Astrocyte (in vitro differentiated cells and primary cell): ENCODE measurements at regions not wholly inside any gene's neighbourhood (a gene's known extent, or its start where the extent isn't known, plus 50 kb on each side); places are given as distances from the start of the nearest gene placed in this dataset.

ENCODE experiments used
- DNase-seq: peaks from one replicate; pipeline ENCODE4 v3.0.0-alpha.2; 2010; ENCODE audit warnings: low read depth
- FAIRE-seq: peaks from 2 replicates; lab custom pipeline; 2011; peaks lifted over from hg19 to GRCh38; lab: Jason Lieb, UNC
- H2AFZ ChIP-seq: 2 replicates; pipeline ENCODE4 v1.6.0; 2012; ENCODE audit warnings: low read depth, low read length, inconsistent platforms
- H3K27ac ChIP-seq: 2 replicates; pipeline ENCODE4 v1.5.1; 2011; ENCODE audit warnings: low read depth, low read length, inconsistent platforms
- H3K27me3 ChIP-seq: 2 replicates; pipeline ENCODE4 v1.6.0; 2011; ENCODE audit warnings: low read length, inconsistent platforms; ENCODE audit not compliant: insufficient read depth
- H3K36me3 ChIP-seq: 2 replicates; pipeline ENCODE4 v1.5.1; 2011; ENCODE audit warnings: low read length, inconsistent platforms; ENCODE audit not compliant: insufficient read depth
- H3K4me1 ChIP-seq: 2 replicates; pipeline ENCODE4 v1.5.1; 2011; ENCODE audit warnings: low read length, inconsistent platforms; ENCODE audit not compliant: insufficient read depth
- H3K4me2 ChIP-seq: 2 replicates; pipeline ENCODE4 v1.6.0; 2012; ENCODE audit warnings: low read length, inconsistent platforms
- H3K4me3 ChIP-seq: 2 replicates; pipeline ENCODE4 v1.5.1; 2011; ENCODE audit warnings: low read depth, mild to moderate bottlenecking, low read length, inconsistent platforms; ENCODE audit not compliant: insufficient read depth
- H3K79me2 ChIP-seq: 2 replicates; pipeline ENCODE4 v1.6.0; 2012; ENCODE audit warnings: mild to moderate bottlenecking, low read length, inconsistent platforms; ENCODE audit not compliant: insufficient read depth
- H3K9ac ChIP-seq: 2 replicates; pipeline ENCODE4 v1.6.0; 2012; ENCODE audit warnings: mild to moderate bottlenecking, low read length, inconsistent platforms
- H3K9me3 ChIP-seq: 2 replicates; pipeline ENCODE4 v1.5.1; 2012; ENCODE audit warnings: low read depth, mild to moderate bottlenecking, low read length, inconsistent platforms; ENCODE audit not compliant: insufficient read depth
- H4K20me1 ChIP-seq: 2 replicates; pipeline ENCODE4 v1.6.0; 2012; ENCODE audit warnings: low read length, inconsistent platforms; ENCODE audit not compliant: insufficient read depth
- H3K27ac Mint-ChIP-seq: one replicate; pipeline ENCODE4 v1.8.0; 2021; ENCODE audit warnings: mild to moderate bottlenecking, mixed read lengths; ENCODE audit not compliant: unreplicated experiment
- H3K27me3 Mint-ChIP-seq: one replicate; pipeline ENCODE4 v1.8.0; 2021; ENCODE audit warnings: low read depth, mixed read lengths; ENCODE audit not compliant: unreplicated experiment
- H3K36me3 Mint-ChIP-seq: one replicate; pipeline ENCODE4 v1.8.0; 2021; ENCODE audit warnings: low read depth, mixed read lengths; ENCODE audit not compliant: unreplicated experiment
- H3K4me1 Mint-ChIP-seq: one replicate; pipeline ENCODE4 v1.8.0; 2021; ENCODE audit warnings: low read depth, mixed read lengths; ENCODE audit not compliant: unreplicated experiment
- H3K4me3 Mint-ChIP-seq: one replicate; pipeline ENCODE4 v1.8.0; 2021; ENCODE audit warnings: mild to moderate bottlenecking, moderate library complexity, mixed read lengths; ENCODE audit not compliant: unreplicated experiment
- H3K9me3 Mint-ChIP-seq: one replicate; pipeline ENCODE4 v1.8.0; 2021; ENCODE audit warnings: mild to moderate bottlenecking, mixed read lengths; ENCODE audit not compliant: unreplicated experiment
- CTCF ChIP-seq: IDR thresholded peaks from 2 replicates; pipeline ENCODE4 v1.5.1; 2011; ENCODE audit warnings: low read depth, mild to moderate bottlenecking, inconsistent platforms, low read length, moderate library complexity; ENCODE audit not compliant: insufficient read depth
- EZH2 ChIP-seq: IDR thresholded peaks from 2 replicates; pipeline ENCODE4 v1.6.1; 2012; ENCODE audit warnings: mild to moderate bottlenecking, low read length, inconsistent platforms; ENCODE audit not compliant: insufficient read depth

- Histone ChIP-seq H4K20me1 (no peaks in the 10 kb centered on the region), H3K27ac (no peak overlapping the region), H3K4me3 (no peak overlapping the region), H2AFZ (no peak overlapping the region), H3K36me3 (no peaks in the 10 kb centered on the region), H3K4me1 (no peaks in the 10 kb centered on the region), H3K27me3 (no peaks in the 10 kb centered on the region), H3K79me2 (no peaks in the 10 kb centered on the region), H3K9me3 (no peaks in the 10 kb centered on the region), H3K9ac (no peak overlapping the region), H3K4me2 (no peak overlapping the region)
- Mint-ChIP-seq H3K36me3 (no peaks in the 10 kb centered on the region), H3K27ac (no peak overlapping the region), H3K27me3 (peaks cover 12% of the 10 kb centered on the region), H3K4me1 (no peaks in the 10 kb centered on the region), H3K4me3 (no peak overlapping the region), H3K9me3 (no peaks in the 10 kb centered on the region)
- TF ChIP-seq CTCF (no peak), EZH2 (no peak)
- FAIRE-seq (no peak), DNase-seq (no peak)
Measured at GRCh38 chr1:65045022-65045817, 78.9 kb upstream of the JAK1 start.

- H3K27ac ChIP-seq: no peak overlapping the region
- H4K20me1 ChIP-seq: no peaks in the 10 kb centered on the region
- TF ChIP-seq CTCF (no peak), EZH2 (no peak)
- no peaks in the 10 kb centered on the region for H3K36me3 ChIP-seq
- no peaks in the 10 kb centered on the region for H3K4me1 Mint-ChIP-seq
- no peaks in the 10 kb centered on the region for H3K4me1 ChIP-seq
- H3K79me2 ChIP-seq: no peaks in the 10 kb centered on the region
- no peak for DNase-seq
- H3K27me3 Mint-ChIP-seq: peaks cover 15% of the 10 kb centered on the region
- H3K27ac Mint-ChIP-seq: no peak overlapping the region
- H3K4me3 Mint-ChIP-seq: no peak overlapping the region
- no peak overlapping the region for H3K9ac ChIP-seq
- H3K4me2 ChIP-seq: no peak overlapping the region
- no peaks in the 10 kb centered on the region for H3K27me3 ChIP-seq
- FAIRE-seq: no peak
- H3K36me3 Mint-ChIP-seq: no peaks in the 10 kb centered on the region
- no peaks in the 10 kb centered on the region for H3K9me3 Mint-ChIP-seq
- H3K4me3 ChIP-seq: no peak overlapping the region
- H3K9me3 ChIP-seq: no peaks in the 10 kb centered on the region
- H2AFZ ChIP-seq: no peak overlapping the region
Measured at GRCh38 chr1:65048335-65048734, 82.0 kb upstream of the JAK1 start.
